IMR-90 (cell line): ENCODE measurements at regions not wholly inside any gene's neighbourhood (a gene's known extent, or its start where the extent isn't known, plus 50 kb on each side); places are given as distances from the start of the nearest gene placed in this dataset.
A peak's percentile ranks its signal among the peaks of the same experiment; 100 is the strongest.

Experiments used
- ATAC-seq: fragments of 200-7000 bp; cut with Tn5 transposase; 2 replicates; pipeline ENCODE4 v1.9.1; 2020; ENCODE audit warnings: low read depth, mild to moderate bottlenecking, moderate library complexity
- BruUV-seq: library from RNA; stranded (reverse); fragments of 400-500 nt; replicated peaks from 2 replicates; lab custom pipeline; 2021; lab: Mats Ljungman, UMichigan
- CTCF ChIA-PET: fragments of 300-600 bp; formaldehyde crosslinking; extraction: SDS; loops from one replicate; lab custom pipeline; 2021; ENCODE audit warnings: antibody characterized with exemption; lab: Yijun Ruan, JAX
- POLR2A ChIA-PET: fragments of 300-600 bp; sonication (Branson Sonifier 250); formaldehyde crosslinking; loops from one replicate; lab custom pipeline; 2022; ENCODE audit warnings: antibody characterized with exemption; ENCODE audit not compliant: unreplicated experiment; lab: Charles Lee
- DNase-seq: peaks from one replicate; pipeline ENCODE4 v3.0.0; 2013
- H2AFZ ChIP-seq: replicated peaks from 2 replicates; pipeline ENCODE3; 2013; ENCODE audit warnings: low read length, mild to moderate bottlenecking; ENCODE audit not compliant: poor library complexity
- H2AK5ac ChIP-seq: 2 replicates; pipeline ENCODE4 v1.6.1; 2013; ENCODE audit warnings: low read depth, low read length, inconsistent platforms
- H2AK9ac ChIP-seq: replicated peaks from 2 replicates; pipeline ENCODE3; 2013; ENCODE audit warnings: mild to moderate bottlenecking, low read depth, low read length, moderate library complexity; ENCODE audit not compliant: poor library complexity
- H2BK120ac ChIP-seq: 2 replicates; pipeline ENCODE4 v1.6.1; 2013; ENCODE audit warnings: low read depth, low read length, inconsistent platforms
- H2BK15ac ChIP-seq: 3 replicates; pipeline ENCODE4 v1.6.1; 2013; ENCODE audit warnings: low read depth, low read length, inconsistent platforms
- H2BK20ac ChIP-seq: 2 replicates; pipeline ENCODE4 v1.6.1; 2013; ENCODE audit warnings: low read depth, mild to moderate bottlenecking, inconsistent platforms, low read length, moderate library complexity
- H2BK5ac ChIP-seq: 2 replicates; pipeline ENCODE4 v1.6.1; 2013; ENCODE audit warnings: mild to moderate bottlenecking, low read depth, low read length, inconsistent platforms; ENCODE audit not compliant: poor library complexity, severe bottlenecking
- H3K14ac ChIP-seq: replicated peaks from 2 replicates; pipeline ENCODE4 v1.6.1; 2013; ENCODE audit warnings: low read depth, low read length, inconsistent platforms
- H3K18ac ChIP-seq: 2 replicates; pipeline ENCODE4 v1.6.1; 2013; ENCODE audit warnings: low read depth, low read length, control low read depth
- H3K23ac ChIP-seq: 2 replicates; pipeline ENCODE4 v1.6.1; 2013; ENCODE audit warnings: low read depth, low read length, inconsistent platforms
- H3K27ac ChIP-seq: 2 replicates; pipeline ENCODE4 v1.5.1; 2013; ENCODE audit warnings: mild to moderate bottlenecking, control low read depth, low read length; ENCODE audit not compliant: insufficient read depth
- H3K27me3 ChIP-seq: 2 replicates; pipeline ENCODE4 v1.6.1; 2013; ENCODE audit warnings: low read length; ENCODE audit not compliant: control insufficient read depth, insufficient read depth
- H3K36me3 ChIP-seq: 2 replicates; pipeline ENCODE4 v1.6.1; 2013; ENCODE audit warnings: low read length, mixed read lengths; ENCODE audit not compliant: control insufficient read depth, insufficient read depth
- H3K4ac ChIP-seq: 2 replicates; pipeline ENCODE4 v1.6.1; 2013; ENCODE audit warnings: low read depth, low read length, inconsistent platforms
- H3K4me1 ChIP-seq: 2 replicates; pipeline ENCODE4 v1.6.1; 2013; ENCODE audit warnings: low read length, mixed read lengths; ENCODE audit not compliant: control insufficient read depth, insufficient read depth
- H3K4me2 ChIP-seq: 2 replicates; pipeline ENCODE4 v1.6.1; 2013; ENCODE audit warnings: low read depth, mild to moderate bottlenecking, control low read depth, low read length, moderate library complexity
- H3K4me3 ChIP-seq: 2 replicates; pipeline ENCODE4 v1.5.1; 2013; ENCODE audit warnings: low read depth, mild to moderate bottlenecking, control low read depth, low read length, moderate library complexity; ENCODE audit not compliant: insufficient read depth
- H3K56ac ChIP-seq: 2 replicates; pipeline ENCODE4 v1.6.1; 2013; ENCODE audit warnings: low read length, inconsistent platforms; ENCODE audit not compliant: insufficient read depth; ENCODE audit errors: extremely low read depth
- H3K79me1 ChIP-seq, 2 experiments: 2 replicates each; pipeline ENCODE4 v1.6.1; 2013; ENCODE audit warnings: low read length in 2 of 2, inconsistent platforms in 1 of 2, low read depth in 1 of 2
- H3K9ac ChIP-seq: 2 replicates; pipeline ENCODE4 v1.6.1; 2013; ENCODE audit warnings: low read depth, low read length, control low read depth
- H3K9me1 ChIP-seq: 2 replicates; pipeline ENCODE4 v1.6.1; 2013; ENCODE audit warnings: low read length, inconsistent platforms; ENCODE audit not compliant: insufficient read depth
- H3K9me3 ChIP-seq: 2 replicates; pipeline ENCODE4 v1.6.1; 2013; ENCODE audit warnings: low read length; ENCODE audit not compliant: control insufficient read depth, insufficient read depth
- H4K20me1 ChIP-seq: 2 replicates; pipeline ENCODE4 v1.6.1; 2013; ENCODE audit warnings: low read length, inconsistent platforms; ENCODE audit not compliant: insufficient read depth
- H4K5ac ChIP-seq: 2 replicates; pipeline ENCODE4 v1.6.1; 2013; ENCODE audit warnings: mild to moderate bottlenecking, low read depth, low read length, control low read depth
- H4K8ac ChIP-seq, 2 experiments: 2 replicates each; pipeline ENCODE4 v1.6.1; 2013; ENCODE audit warnings: low read depth in 2 of 2, low read length in 2 of 2, control low read depth in 1 of 2, inconsistent platforms in 1 of 2
- H4K91ac ChIP-seq: 2 replicates; pipeline ENCODE4 v1.6.1; 2013; ENCODE audit warnings: low read depth, low read length, inconsistent platforms; ENCODE audit not compliant: insufficient read depth
- BHLHE40 ChIP-seq: fragments of 150-350 bp; IDR thresholded peaks from 2 replicates; pipeline ENCODE4 v1.6.1; 2016; ENCODE audit warnings: mild to moderate bottlenecking, low read depth, low read length
- CTCF ChIP-seq: conservative IDR thresholded peaks from 2 replicates; pipeline ENCODE4 v1.5.1; 2012; ENCODE audit warnings: mild to moderate bottlenecking, low read depth, low read length, improper control_type of control experiment
- FOS ChIP-seq: fragments of 150-350 bp; IDR thresholded peaks from 2 replicates; pipeline ENCODE4 v1.6.1; 2016; ENCODE audit warnings: low read depth, low read length
- MAFK ChIP-seq: IDR thresholded peaks from 2 replicates; pipeline ENCODE4 v1.6.1; 2012; ENCODE audit warnings: low read depth, low read length, improper control_type of control experiment
- MAZ ChIP-seq: IDR thresholded peaks from 2 replicates; pipeline ENCODE4 v1.6.1; 2012; ENCODE audit warnings: low read depth, mild to moderate bottlenecking, low read length, improper control_type of control experiment, moderate library complexity, borderline replicate concordance
- MXI1 ChIP-seq: IDR thresholded peaks from 2 replicates; pipeline ENCODE4 v1.6.1; 2012; ENCODE audit warnings: low read depth, mild to moderate bottlenecking, low read length, moderate library complexity, borderline replicate concordance
- NFE2L2 ChIP-seq: fragments of 150-350 bp; IDR thresholded peaks from 2 replicates; pipeline ENCODE4 v1.6.1; 2016; ENCODE audit warnings: low read depth, mild to moderate bottlenecking, low read length
- RAD21 ChIP-seq: IDR thresholded peaks from 2 replicates; pipeline ENCODE4 v1.6.1; 2012; ENCODE audit warnings: low read length, improper control_type of control experiment
- RCOR1 ChIP-seq: IDR thresholded peaks from 2 replicates; pipeline ENCODE4 v1.6.1; 2012; ENCODE audit warnings: mild to moderate bottlenecking, low read length, improper control_type of control experiment; ENCODE audit not compliant: insufficient replicate concordance
- RFX5 ChIP-seq: IDR thresholded peaks from 2 replicates; pipeline ENCODE4 v1.8.0; 2012; ENCODE audit warnings: low read depth, mild to moderate bottlenecking, low read length, moderate library complexity
- USF2 ChIP-seq: fragments of 150-350 bp; IDR thresholded peaks from 2 replicates; pipeline ENCODE4 v1.6.1; 2017; ENCODE audit warnings: mild to moderate bottlenecking, antibody characterized with exemption, low read length, low read depth
- WGBS, 2 experiments: methylation state at CpG; one replicate each; pipeline versions ENCODE4 v1.1.5 to v1.1.7; 2013; ENCODE audit warnings: missing lambda C conversion rate in 2 of 2; ENCODE audit not compliant: insufficient read length in 1 of 2; ENCODE audit errors: extremely low coverage in 2 of 2; 5-methylcytosine and 5-hydroxymethylcytosine counted together
- dilution Hi-C: fragments of 300-500 bp; cut with HindIII; formaldehyde crosslinking; loops from one replicate; pipeline ENCODE4 v1.14.3; 2018; ENCODE audit warnings: low sequenced_read_pairs; ENCODE audit not compliant: unreplicated experiment
- in situ Hi-C: fragments of 300-500 bp; cut with MboI; formaldehyde crosslinking; loops from 3 replicates; pipeline ENCODE4 v1.14.3; 2019; ENCODE audit warnings: low sequenced_read_pairs, inconsistent platforms, mixed read lengths
- intact Hi-C: fragments of 100-400 bp; cut with micrococcal nuclease; formaldehyde crosslinking; loops from 2 replicates; pipeline ENCODE4 v1.10.0; 2022

GRCh38 chr18:78693429-78693828 is 286.2 kb upstream of the SALL3 start:
- H3K9ac ChIP-seq, result no peak overlapping the region
- no peak overlapping the region for H2AK5ac ChIP-seq
- H3K4me3 ChIP-seq, result no peak overlapping the region
- H3K9me3 ChIP-seq, result peaks cover 36% of the 10 kb centered on the region
- H3K56ac ChIP-seq, result no peak overlapping the region
- H3K79me1 ChIP-seq, result no peaks in the 10 kb centered on the region
- in situ Hi-C loops (no loop called here), intact Hi-C loops (no loop called here), dilution Hi-C loops (no loop called here)
- no TSS peak for BruUV-seq
- no peaks in the 10 kb centered on the region for H3K9me1 ChIP-seq
- H2BK15ac ChIP-seq, result no peak overlapping the region
- no peaks in the 10 kb centered on the region for H3K4me1 ChIP-seq
- no peak overlapping the region for H2BK120ac ChIP-seq
- DNase-seq (no peak), ATAC-seq (no peak)
- no peaks in the 10 kb centered on the region for H4K20me1 ChIP-seq
- H3K27ac ChIP-seq, result no peak overlapping the region
- CTCF ChIA-PET, result no interaction called here
- H3K4ac ChIP-seq, result no peak overlapping the region
- H4K8ac ChIP-seq, result no peak overlapping the region
- H3K27me3 ChIP-seq, result no peaks in the 10 kb centered on the region
- H4K5ac ChIP-seq, result no peak overlapping the region
- WGBS, 2 experiments, result 76% methylated on average over 3 of the region's 7 CpGs; no CpG with 5 or more reads in 1 of the 2 experiments
- H4K91ac ChIP-seq, result no peak overlapping the region
- POLR2A ChIA-PET, result no interaction called here
- H3K36me3 ChIP-seq, result no peaks in the 10 kb centered on the region
- no peak overlapping the region for H2BK20ac ChIP-seq
- no peak overlapping the region for H3K14ac ChIP-seq
- no peak overlapping the region for H2BK5ac ChIP-seq
- H3K18ac ChIP-seq, result no peak overlapping the region
- TF ChIP-seq FOS, result no peak
- TF ChIP-seq USF2, result no peak
- TF ChIP-seq BHLHE40, result no peak
- TF ChIP-seq MXI1, result no peak
- TF ChIP-seq RCOR1, result no peak
- no peak for TF ChIP-seq RAD21
- no peak for TF ChIP-seq RFX5
- TF ChIP-seq NFE2L2, result no peak
- TF ChIP-seq MAZ, result no peak
- TF ChIP-seq MAFK, result no peak
- TF ChIP-seq CTCF, result no peak
- no peak overlapping the region for H3K23ac ChIP-seq
- H3K4me2 ChIP-seq, result no peak overlapping the region
- H2AK9ac ChIP-seq, result no peak overlapping the region
- H2AFZ ChIP-seq, result peak overlapping the region; percentile 32
